GM18951 (cell line): ENCODE measurements at regions not wholly inside any gene's neighbourhood (a gene's known extent, or its start where the extent isn't known, plus 50 kb on each side); places are given as distances from the start of the nearest gene placed in this dataset.

Experiments used
- POLR2A ChIP-seq: IDR thresholded peaks from 4 replicates; pipeline ENCODE4 v1.6.1; 2011; ENCODE audit warnings: mild to moderate bottlenecking; ENCODE audit not compliant: insufficient read length, insufficient read depth; ENCODE audit errors: extremely low read depth
- in situ Hi-C: fragments of 300-500 bp; cut with MboI; formaldehyde crosslinking; loops from one replicate; pipeline ENCODE4 v1.12.0; 2022; ENCODE audit warnings: low sequenced_read_pairs, mixed read lengths, inconsistent platforms; ENCODE audit not compliant: unreplicated experiment

- in situ Hi-C loops: no loop called here
- no peak for TF ChIP-seq POLR2A
Observed at GRCh38 chr3:111480091-111480490, 61.9 kb upstream of the CD96 start.

- in situ Hi-C loops: no loop called here
- TF ChIP-seq POLR2A: no peak
Observed at GRCh38 chr3:111481551-111481950, 60.4 kb upstream of the CD96 start.

GRCh38 chr3:111482574-111482973, 59.4 kb upstream of the CD96 start:
- in situ Hi-C loops: no loop called here
- TF ChIP-seq POLR2A: no peak

- in situ Hi-C loops: no loop called here
- no peak for TF ChIP-seq POLR2A
Observed at GRCh38 chr3:111485086-111485485, 56.9 kb upstream of the CD96 start.
